Ishikawa (cell line): ENCODE measurements at regions not wholly inside any gene's neighbourhood (a gene's known extent, or its start where the extent isn't known, plus 50 kb on each side); places are given as distances from the start of the nearest gene placed in this dataset.

Source experiments
- CEBPB ChIP-seq: IDR thresholded peaks from 2 replicates; pipeline ENCODE4 v1.6.1; 2012
- EGR1 ChIP-seq: IDR thresholded peaks from 2 replicates; pipeline ENCODE4 v1.6.1; 2012
- EP300 ChIP-seq: IDR thresholded peaks from 2 replicates; pipeline ENCODE4 v1.6.1; 2012; ENCODE audit warnings: borderline replicate concordance
- FOXM1 ChIP-seq: IDR thresholded peaks from 2 replicates; pipeline ENCODE4 v1.6.1; 2012; ENCODE audit warnings: low read depth, borderline replicate concordance
- MAX ChIP-seq: IDR thresholded peaks from 2 replicates; pipeline ENCODE4 v1.6.1; 2012
- REST ChIP-seq: IDR thresholded peaks from 2 replicates; pipeline ENCODE4 v1.6.1; 2012; ENCODE audit warnings: low read depth, mild to moderate bottlenecking
- TAF1 ChIP-seq: IDR thresholded peaks from 2 replicates; pipeline ENCODE4 v1.6.1; 2012; ENCODE audit warnings: low read depth, mild to moderate bottlenecking
- YY1 ChIP-seq: IDR thresholded peaks from 2 replicates; pipeline ENCODE4 v1.6.1; 2012; ENCODE audit warnings: low read depth
- ZBTB7A ChIP-seq: IDR thresholded peaks from 2 replicates; pipeline ENCODE4 v1.6.1; 2012; ENCODE audit warnings: low read depth

DNA sequence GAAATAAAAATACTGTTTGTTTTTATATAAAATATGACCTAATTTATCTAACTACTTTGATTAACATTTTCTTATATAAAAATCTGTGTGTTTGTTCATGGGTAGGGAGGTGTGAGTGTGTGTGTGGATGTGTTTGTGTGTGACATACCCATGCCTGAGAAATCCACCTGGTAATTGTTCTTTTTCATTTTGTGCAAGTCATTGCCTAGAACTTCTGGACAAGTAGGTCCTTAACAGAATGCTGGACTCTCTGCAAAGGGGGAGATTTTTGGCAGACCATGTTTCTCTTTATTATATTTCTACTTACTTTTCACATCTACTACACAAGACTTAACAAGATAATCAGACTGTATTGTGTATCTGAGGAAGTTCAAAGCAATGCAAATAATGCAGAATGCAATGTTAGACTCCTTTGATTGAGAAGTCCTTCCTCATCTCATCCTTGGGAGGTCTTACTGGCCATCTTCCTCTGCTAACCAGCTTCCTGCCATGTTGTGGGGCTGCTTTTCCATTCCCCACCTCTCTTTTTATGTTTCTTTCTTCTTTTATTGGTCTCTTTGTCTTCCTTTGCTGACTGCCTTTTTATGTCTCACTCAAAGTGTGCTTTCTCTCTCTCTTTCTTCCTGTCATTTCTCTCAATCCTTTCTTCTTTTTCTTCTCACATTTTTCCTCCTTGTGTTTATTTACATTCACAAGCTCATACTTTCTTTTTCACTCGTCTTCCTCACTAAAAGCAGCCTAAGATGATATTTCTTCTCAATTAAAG lies 1017.0 kb upstream of the CNTN5 start:
- TF ChIP-seq EP300 (no peak), EGR1 (no peak), FOXM1 (no peak), REST (no peak), CEBPB (no peak), YY1 (no peak), ZBTB7A (no peak), MAX (no peak), TAF1 (no peak)
